ENCODE measurements at regions not wholly inside any gene's neighbourhood (a gene's known extent, or its start where the extent isn't known, plus 50 kb on each side); places are given as distances from the start of the nearest gene placed in this dataset.

- Histone ChIP-seq H3K4me3 (no peak overlapping the region), H3K27ac (no peak overlapping the region), H3K36me3 (no peaks in the 10 kb centered on the region), H3K4me1 (no peaks in the 10 kb centered on the region), H3K9me3 (no peaks in the 10 kb centered on the region), H3K27me3 (no peaks in the 10 kb centered on the region)
- TF ChIP-seq POLR2A (IDR thresholded peaks at IDR 0.05) = no peak
- TF ChIP-seq, protein P1, sequence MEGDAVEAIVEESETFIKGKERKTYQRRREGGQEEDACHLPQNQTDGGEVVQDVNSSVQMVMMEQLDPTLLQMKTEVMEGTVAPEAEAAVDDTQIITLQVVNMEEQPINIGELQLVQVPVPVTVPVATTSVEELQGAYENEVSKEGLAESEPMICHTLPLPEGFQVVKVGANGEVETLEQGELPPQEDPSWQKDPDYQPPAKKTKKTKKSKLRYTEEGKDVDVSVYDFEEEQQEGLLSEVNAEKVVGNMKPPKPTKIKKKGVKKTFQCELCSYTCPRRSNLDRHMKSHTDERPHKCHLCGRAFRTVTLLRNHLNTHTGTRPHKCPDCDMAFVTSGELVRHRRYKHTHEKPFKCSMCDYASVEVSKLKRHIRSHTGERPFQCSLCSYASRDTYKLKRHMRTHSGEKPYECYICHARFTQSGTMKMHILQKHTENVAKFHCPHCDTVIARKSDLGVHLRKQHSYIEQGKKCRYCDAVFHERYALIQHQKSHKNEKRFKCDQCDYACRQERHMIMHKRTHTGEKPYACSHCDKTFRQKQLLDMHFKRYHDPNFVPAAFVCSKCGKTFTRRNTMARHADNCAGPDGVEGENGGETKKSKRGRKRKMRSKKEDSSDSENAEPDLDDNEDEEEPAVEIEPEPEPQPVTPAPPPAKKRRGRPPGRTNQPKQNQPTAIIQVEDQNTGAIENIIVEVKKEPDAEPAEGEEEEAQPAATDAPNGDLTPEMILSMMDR (IDR thresholded peaks at IDR 0.05) = no peak
- intact Hi-C loops (cut with DNase I; ENCODE audit: low total_unique reads) = no loop called here
- no peak for DNase-seq
Observed at GRCh38 chr5:159667286-159667685, 249.0 kb upstream of the ADRA1B start.

- TF ChIP-seq, protein P1 (IDR thresholded peaks at IDR 0.05) = no peak
- no peak for TF ChIP-seq POLR2A (IDR thresholded peaks at IDR 0.05)
- DNase-seq = no peak
- H3K4me1 ChIP-seq = no peaks in the 10 kb centered on the region
- no peak overlapping the region for H3K4me3 ChIP-seq
- H3K27me3 ChIP-seq = no peaks in the 10 kb centered on the region
- no peaks in the 10 kb centered on the region for H3K36me3 ChIP-seq
- intact Hi-C loops (cut with DNase I; ENCODE audit: low total_unique reads) = no loop called here
- H3K9me3 ChIP-seq = no peaks in the 10 kb centered on the region
- no peak overlapping the region for H3K27ac ChIP-seq
Observed at GRCh38 chr5:159668556-159668955, 247.7 kb upstream of the ADRA1B start.

DNA sequence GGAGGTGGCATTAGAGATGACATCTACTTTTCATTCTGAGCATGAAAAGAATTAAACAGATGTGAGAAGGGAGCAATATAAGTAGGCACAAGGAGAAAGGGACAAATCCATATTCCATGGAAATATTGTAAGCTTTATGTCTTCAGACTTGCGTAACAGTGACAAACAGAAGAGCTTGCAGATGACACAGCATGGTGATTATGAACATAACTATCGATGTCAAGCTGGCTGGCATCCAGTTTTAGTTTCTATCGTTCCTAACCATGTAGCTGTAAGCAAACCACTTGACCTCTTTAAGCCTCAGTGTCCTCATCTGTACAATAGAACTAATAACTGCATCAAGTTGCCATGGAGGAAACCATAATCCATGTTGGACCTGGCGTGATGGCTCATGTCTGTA, 246.7 kb upstream of the ADRA1B start:
- no peak for TF ChIP-seq POLR2A (IDR thresholded peaks at IDR 0.05)
- Histone ChIP-seq H3K9me3 (no peaks in the 10 kb centered on the region), H3K27me3 (no peaks in the 10 kb centered on the region), H3K36me3 (no peaks in the 10 kb centered on the region), H3K4me3 (no peak overlapping the region), H3K27ac (no peak overlapping the region), H3K4me1 (no peaks in the 10 kb centered on the region)
- DNase-seq = no peak
- intact Hi-C loops (cut with DNase I; ENCODE audit: low total_unique reads) = no loop called here

GRCh38 chr5:159671886-159672285, 244.4 kb upstream of the ADRA1B start:
- H3K9me3 ChIP-seq = no peaks in the 10 kb centered on the region
- H3K27me3 ChIP-seq = no peaks in the 10 kb centered on the region
- no peaks in the 10 kb centered on the region for H3K36me3 ChIP-seq
- TF ChIP-seq, protein P1 (IDR thresholded peaks at IDR 0.05) = no peak
- TF ChIP-seq POLR2A (IDR thresholded peaks at IDR 0.05) = no peak
- DNase-seq = no peak
- no peak overlapping the region for H3K4me3 ChIP-seq
- no peaks in the 10 kb centered on the region for H3K4me1 ChIP-seq
- intact Hi-C loops (cut with DNase I; ENCODE audit: low total_unique reads) = no loop called here
- no peak overlapping the region for H3K27ac ChIP-seq

GRCh38 chr5:159673538-159673937, 242.7 kb upstream of the ADRA1B start:
- H3K4me1 ChIP-seq = no peaks in the 10 kb centered on the region
- no peak overlapping the region for H3K27ac ChIP-seq
- intact Hi-C loops (cut with DNase I; ENCODE audit: low total_unique reads) = no loop called here
- H3K9me3 ChIP-seq = no peaks in the 10 kb centered on the region
- H3K27me3 ChIP-seq = no peaks in the 10 kb centered on the region
- no peak overlapping the region for H3K4me3 ChIP-seq
- no peaks in the 10 kb centered on the region for H3K36me3 ChIP-seq
- no peak for DNase-seq
- TF ChIP-seq, protein P1 (IDR thresholded peaks at IDR 0.05) = no peak
- no peak for TF ChIP-seq POLR2A (IDR thresholded peaks at IDR 0.05)

Measured in uterus (tissue), 3 donors.